Keratinocyte (primary cell): ENCODE measurements at regions not wholly inside any gene's neighbourhood (a gene's known extent, or its start where the extent isn't known, plus 50 kb on each side); places are given as distances from the start of the nearest gene placed in this dataset.

Experiments
- EZH2 ChIP-seq: IDR thresholded peaks from one replicate; pipeline ENCODE4 v1.6.1; 2012; ENCODE audit warnings: inconsistent platforms, mild to moderate bottlenecking, low read length, moderate library complexity
- TF ChIP-seq, protein P1 (sequence below), 3 experiments: IDR thresholded peaks in 1 of 3; conservative IDR thresholded peaks in 1 of 3; optimal IDR thresholded peaks in 1 of 3; 2 replicates in 2 of 3; 3 replicates in 1 of 3; pipeline versions ENCODE3 to v1.5.1; 2011; ENCODE audit warnings: low read length in 3 of 3, mild to moderate bottlenecking in 3 of 3, moderate library complexity in 2 of 3, control low read depth in 1 of 3, inconsistent platforms in 1 of 3; ENCODE audit not compliant: insufficient read depth in 2 of 3; ENCODE audit errors: extremely low read depth in 1 of 3

DNA sequence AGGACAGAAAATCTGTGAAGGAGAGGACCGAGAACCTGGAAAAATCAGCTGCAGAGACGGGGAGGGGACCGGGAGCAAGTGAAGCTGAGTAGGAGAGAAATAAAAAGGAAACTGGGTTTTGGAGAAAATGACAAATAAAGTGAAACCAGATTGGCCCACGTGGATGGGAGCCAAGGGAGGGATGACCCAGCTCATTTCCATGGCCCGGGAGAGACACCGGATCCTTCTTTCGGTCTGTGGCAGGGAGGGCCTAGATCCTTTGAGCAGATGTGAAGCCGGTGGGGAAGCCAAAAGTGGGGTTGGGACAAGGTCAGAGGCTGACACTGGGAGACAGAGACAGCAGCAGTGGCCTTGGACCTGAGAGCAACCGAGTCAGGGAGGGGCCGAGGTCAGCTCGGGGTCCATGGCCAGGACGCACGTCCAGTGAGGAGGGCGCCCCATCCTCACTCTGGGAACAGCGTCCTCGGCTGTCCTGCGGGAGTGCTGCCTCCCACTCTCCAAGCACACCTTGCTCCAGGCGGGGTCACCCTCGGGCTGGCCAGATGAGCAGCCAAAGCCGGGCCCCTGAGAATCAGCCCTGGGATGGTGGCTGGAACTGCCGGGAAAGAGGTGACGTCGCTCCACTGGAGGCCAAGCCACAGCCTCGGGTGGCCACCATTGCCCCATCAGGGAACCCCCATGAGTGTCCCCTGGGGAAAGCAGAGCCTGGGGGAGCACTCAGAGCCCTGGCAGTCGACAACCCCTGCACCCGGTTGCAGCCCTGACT, 50.8 kb upstream of the CDR2 start:
- TF ChIP-seq, protein P1, sequence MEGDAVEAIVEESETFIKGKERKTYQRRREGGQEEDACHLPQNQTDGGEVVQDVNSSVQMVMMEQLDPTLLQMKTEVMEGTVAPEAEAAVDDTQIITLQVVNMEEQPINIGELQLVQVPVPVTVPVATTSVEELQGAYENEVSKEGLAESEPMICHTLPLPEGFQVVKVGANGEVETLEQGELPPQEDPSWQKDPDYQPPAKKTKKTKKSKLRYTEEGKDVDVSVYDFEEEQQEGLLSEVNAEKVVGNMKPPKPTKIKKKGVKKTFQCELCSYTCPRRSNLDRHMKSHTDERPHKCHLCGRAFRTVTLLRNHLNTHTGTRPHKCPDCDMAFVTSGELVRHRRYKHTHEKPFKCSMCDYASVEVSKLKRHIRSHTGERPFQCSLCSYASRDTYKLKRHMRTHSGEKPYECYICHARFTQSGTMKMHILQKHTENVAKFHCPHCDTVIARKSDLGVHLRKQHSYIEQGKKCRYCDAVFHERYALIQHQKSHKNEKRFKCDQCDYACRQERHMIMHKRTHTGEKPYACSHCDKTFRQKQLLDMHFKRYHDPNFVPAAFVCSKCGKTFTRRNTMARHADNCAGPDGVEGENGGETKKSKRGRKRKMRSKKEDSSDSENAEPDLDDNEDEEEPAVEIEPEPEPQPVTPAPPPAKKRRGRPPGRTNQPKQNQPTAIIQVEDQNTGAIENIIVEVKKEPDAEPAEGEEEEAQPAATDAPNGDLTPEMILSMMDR (optimal IDR thresholded peaks at IDR 0.05 in 1 of 3, IDR thresholded peaks at IDR 0.05 in 1 of 3, conservative IDR thresholded peaks at IDR 0.05 in 1 of 3; ENCODE audit: extremely low read depth in 1 of 3, insufficient read depth in 2 of 3, low read length in 3 of 3) = no peak
- TF ChIP-seq EZH2 = no peak
